SH-SY5Y (cell line): ENCODE measurements at regions not wholly inside any gene's neighbourhood (a gene's known extent, or its start where the extent isn't known, plus 50 kb on each side); places are given as distances from the start of the nearest gene placed in this dataset.

Experiments used
- GATA2 ChIP-seq: IDR thresholded peaks from 2 replicates; pipeline ENCODE4 v1.6.1; 2011; ENCODE audit warnings: mild to moderate bottlenecking, low read depth, low read length
- GATA3 ChIP-seq: IDR thresholded peaks from 2 replicates; pipeline ENCODE4 v1.6.1; 2011; ENCODE audit warnings: low read depth, mild to moderate bottlenecking, low read length, moderate library complexity

GRCh38 chrX:3820167-3820566 lies 106.7 kb upstream of the PRKX start:
- TF ChIP-seq GATA2 (no peak), GATA3 (no peak)
